ENCODE measurements at regions not wholly inside any gene's neighbourhood (a gene's known extent, or its start where the extent isn't known, plus 50 kb on each side); places are given as distances from the start of the nearest gene placed in this dataset.
"Not testable (repeated sequence)": the region's sequence is repeated elsewhere in the genome, so short reads cannot be mapped to it uniquely, and the experiment has no call there.

DNA sequence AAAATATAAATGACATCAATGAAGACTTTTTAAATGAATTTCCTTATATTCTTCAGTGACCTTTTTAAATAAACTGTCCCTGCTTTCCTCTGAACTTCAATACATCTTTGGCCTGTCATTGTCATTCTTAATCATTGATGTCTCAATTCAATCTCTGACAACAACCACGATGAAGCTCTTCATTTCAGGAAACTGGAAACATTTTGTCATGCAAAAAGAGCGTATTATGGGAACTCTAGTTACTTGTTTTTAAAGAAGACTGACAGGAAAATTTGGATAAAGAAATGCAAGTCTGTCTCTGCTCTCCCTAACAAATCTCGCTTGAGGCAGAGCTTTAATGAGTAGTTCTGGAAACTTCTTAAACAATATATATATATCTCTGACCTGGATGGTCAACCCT is 535.8 kb upstream of the ADGRL2 start:
- no peak overlapping the region for H3K27ac Mint-ChIP-seq
- no peaks in the 10 kb centered on the region for H3K36me3 Mint-ChIP-seq (ENCODE audit: low read depth)
- H3K9me3 Mint-ChIP-seq: no peaks in the 10 kb centered on the region
- intact Hi-C loops (cut with micrococcal nuclease): no loop called here
- H3K27me3 Mint-ChIP-seq: no peaks in the 10 kb centered on the region
- no peak overlapping the region for H3K4me3 Mint-ChIP-seq
- H3K4me1 Mint-ChIP-seq (ENCODE audit: low read depth): peaks cover 5% of the 10 kb centered on the region

DNA sequence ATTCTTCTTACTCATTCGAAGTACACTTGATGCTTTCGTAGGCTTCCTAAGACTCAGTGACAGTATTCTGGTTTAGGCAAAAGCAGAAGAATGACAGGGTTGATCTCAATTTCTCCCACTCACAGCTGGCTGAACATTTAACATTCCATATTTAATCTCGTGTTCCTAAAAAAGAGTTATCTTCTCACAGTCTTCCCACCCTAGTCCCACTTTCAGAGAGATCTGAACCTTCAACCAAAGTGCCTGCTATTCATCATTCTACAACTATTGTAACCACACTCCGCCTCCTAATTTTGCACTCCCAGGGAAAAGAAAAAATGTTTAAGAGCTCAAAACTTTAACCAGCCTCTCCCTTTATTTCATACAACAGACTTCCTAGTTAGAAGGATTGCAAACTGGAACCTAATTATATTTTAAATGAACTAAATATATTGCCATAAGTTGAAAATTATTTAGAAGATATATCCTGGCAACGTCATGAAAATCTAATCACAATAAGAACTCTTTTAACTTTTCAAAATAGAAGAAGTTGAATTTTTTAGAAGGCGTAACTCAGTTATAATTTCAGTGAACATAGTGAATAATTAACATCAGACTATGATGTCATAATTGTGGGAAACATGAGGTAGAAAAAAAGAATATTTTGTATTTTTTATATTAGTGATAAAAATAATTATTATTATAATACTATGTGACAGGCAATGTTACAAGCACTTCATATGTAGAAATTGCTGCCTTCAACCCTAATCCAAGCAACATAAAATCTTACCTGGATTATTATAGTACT is 540.9 kb upstream of the ADGRL2 start:
- Mint-ChIP-seq H3K4me1 (ENCODE audit: low read depth) (peaks cover 5% of the 10 kb centered on the region), H3K4me3 (no peak overlapping the region), H3K36me3 (ENCODE audit: low read depth) (no peaks in the 10 kb centered on the region), H3K27me3 (no peaks in the 10 kb centered on the region), H3K9me3 (peaks cover 11% of the 10 kb centered on the region), H3K27ac (no peak overlapping the region)
- intact Hi-C loops (cut with micrococcal nuclease): no loop called here

DNA sequence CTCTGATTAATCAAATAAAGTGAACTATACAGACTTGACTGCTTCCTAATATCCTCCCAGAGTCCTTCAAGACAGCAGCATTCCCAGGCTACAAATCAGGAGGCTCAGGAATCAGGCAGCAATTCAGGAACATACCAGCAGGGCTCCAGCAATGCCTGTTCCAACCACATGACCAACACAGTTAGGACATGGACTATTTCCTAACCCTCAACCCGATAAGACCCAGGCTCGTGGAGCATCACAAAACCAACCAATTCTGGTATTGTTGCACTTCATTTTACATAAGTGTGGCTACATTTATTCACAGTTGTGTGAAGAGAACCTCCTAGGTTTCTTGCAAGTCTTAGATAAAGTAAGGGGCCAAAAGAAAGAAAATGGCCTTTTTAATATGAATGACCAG is 546.2 kb upstream of the ADGRL2 start:
- Mint-ChIP-seq H3K4me1 (ENCODE audit: low read depth) (no peaks in the 10 kb centered on the region), H3K36me3 (ENCODE audit: low read depth) (no peaks in the 10 kb centered on the region), H3K9me3 (peaks cover 20% of the 10 kb centered on the region), H3K4me3 (no peak overlapping the region), H3K27me3 (no peaks in the 10 kb centered on the region), H3K27ac (no peak overlapping the region)
- intact Hi-C loops (cut with micrococcal nuclease): no loop called here

GRCh38 chr1:81254068-81254467 is 546.7 kb upstream of the ADGRL2 start:
- intact Hi-C loops (cut with micrococcal nuclease): no loop called here
- no peak overlapping the region for H3K4me3 Mint-ChIP-seq

DNA sequence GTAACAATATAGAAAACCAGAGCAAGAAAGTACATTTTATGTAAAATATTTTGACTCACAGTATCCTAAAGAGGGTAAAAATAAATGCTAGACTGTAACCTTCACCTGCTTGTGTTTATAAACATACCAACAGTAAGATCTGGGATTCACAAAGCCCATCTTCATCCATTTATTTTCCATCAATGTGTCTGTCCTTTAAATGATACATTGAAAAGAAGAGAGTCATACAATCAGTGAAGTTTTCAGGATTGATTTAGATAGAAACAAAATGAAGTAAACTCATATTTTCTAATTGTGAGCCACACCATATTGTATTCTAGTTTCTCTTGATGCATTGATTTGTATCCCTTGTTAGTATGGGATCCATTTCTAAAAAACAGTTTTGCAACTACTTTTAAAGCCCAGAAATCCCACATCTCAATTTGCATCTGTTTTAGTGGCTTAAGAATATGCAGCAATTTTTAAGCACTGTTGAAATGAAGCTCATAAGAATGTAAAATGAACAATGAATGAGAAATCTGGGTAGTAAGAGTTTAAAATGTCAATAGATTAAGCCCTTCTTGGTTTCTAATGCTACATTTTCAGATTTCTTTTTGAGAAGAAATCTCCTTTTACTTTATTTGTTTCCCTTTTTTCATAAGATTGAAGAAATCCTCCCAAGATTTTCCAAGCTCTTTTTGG is 548.1 kb upstream of the ADGRL2 start:
- no peaks in the 10 kb centered on the region for H3K36me3 Mint-ChIP-seq (ENCODE audit: low read depth)
- no peak overlapping the region for H3K4me3 Mint-ChIP-seq
- peaks cover 39% of the 10 kb centered on the region for H3K9me3 Mint-ChIP-seq
- H3K27me3 Mint-ChIP-seq: no peaks in the 10 kb centered on the region
- intact Hi-C loops (cut with micrococcal nuclease): no loop called here
- no peaks in the 10 kb centered on the region for H3K4me1 Mint-ChIP-seq (ENCODE audit: low read depth)
- no peak overlapping the region for H3K27ac Mint-ChIP-seq

More at GRCh38 chr1:81254068-81254467, 546.7 kb upstream of the ADGRL2 start:
- H3K9me3 Mint-ChIP-seq: peaks cover 25% of the 10 kb centered on the region
- H3K36me3 Mint-ChIP-seq (ENCODE audit: low read depth): no peaks in the 10 kb centered on the region
- H3K4me1 Mint-ChIP-seq (ENCODE audit: low read depth): no peaks in the 10 kb centered on the region
- no peak overlapping the region for H3K27ac Mint-ChIP-seq
- H3K27me3 Mint-ChIP-seq: no peaks in the 10 kb centered on the region

- H3K27me3 Mint-ChIP-seq: not testable (repeated sequence)
Measured at GRCh38 chr1:81250825-81251224, 549.9 kb upstream of the ADGRL2 start.

DNA sequence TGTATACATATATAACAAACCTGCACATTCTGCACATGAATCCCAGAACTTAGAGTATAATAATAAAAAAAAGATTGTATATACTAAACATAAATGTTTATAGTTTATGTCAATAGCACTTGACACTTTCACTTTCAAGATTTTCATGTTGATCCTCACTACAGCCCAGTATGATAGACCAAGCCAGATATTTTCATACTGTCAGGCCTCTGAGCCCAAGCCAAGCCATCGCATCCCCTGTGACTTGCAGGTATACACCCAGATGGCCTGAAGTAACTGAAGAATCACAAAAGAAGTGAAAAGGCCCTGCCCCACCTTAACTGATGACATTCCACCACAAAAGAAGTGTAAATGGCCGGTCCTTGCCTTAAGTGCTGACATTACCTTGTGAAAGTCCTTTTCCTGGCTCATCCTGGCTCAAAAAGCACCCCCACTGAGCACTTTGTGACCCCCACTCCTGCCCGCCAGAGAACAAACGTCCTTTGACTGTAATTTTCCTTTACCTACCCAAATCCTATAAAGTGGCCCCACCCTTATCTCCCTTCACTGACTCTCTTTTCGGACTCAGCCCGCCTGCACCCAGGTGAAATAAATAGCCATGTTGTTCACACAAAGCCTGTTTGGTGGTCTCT is 555.5 kb upstream of the ADGRL2 start:
- intact Hi-C loops (cut with micrococcal nuclease); H3K4me1 Mint-ChIP-seq (ENCODE audit: low read depth); H3K36me3 Mint-ChIP-seq (ENCODE audit: low read depth); H3K27ac Mint-ChIP-seq; H3K4me3 Mint-ChIP-seq; H3K27me3 Mint-ChIP-seq: not testable (repeated sequence)
- peaks cover 44% of the 10 kb centered on the region for H3K9me3 Mint-ChIP-seq

More at GRCh38 chr1:81250825-81251224, 549.9 kb upstream of the ADGRL2 start:
- intact Hi-C loops (cut with micrococcal nuclease); H3K4me1 Mint-ChIP-seq (ENCODE audit: low read depth); H3K27ac Mint-ChIP-seq; H3K36me3 Mint-ChIP-seq (ENCODE audit: low read depth); H3K4me3 Mint-ChIP-seq: not testable (repeated sequence)
- peaks cover 51% of the 10 kb centered on the region for H3K9me3 Mint-ChIP-seq

DNA sequence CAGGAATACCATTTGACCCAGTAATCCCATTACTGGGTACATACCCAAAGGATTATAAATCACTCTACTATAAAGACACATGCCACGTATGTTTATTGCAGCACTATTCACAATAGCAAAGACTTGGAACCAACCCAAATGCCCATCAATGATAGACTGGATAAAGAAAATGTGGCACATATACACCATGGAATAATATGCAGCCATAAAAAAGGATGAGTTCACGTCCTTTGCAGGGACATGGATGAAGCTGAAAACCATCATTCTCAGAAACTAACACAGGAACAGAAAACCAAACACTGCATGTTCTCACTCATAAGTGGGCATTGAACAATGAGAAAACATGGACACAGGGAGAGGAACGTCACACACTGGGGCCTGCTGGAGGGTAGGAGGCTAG is 556.1 kb upstream of the ADGRL2 start:
- H3K27ac Mint-ChIP-seq; intact Hi-C loops (cut with micrococcal nuclease); H3K36me3 Mint-ChIP-seq (ENCODE audit: low read depth); H3K4me3 Mint-ChIP-seq; H3K4me1 Mint-ChIP-seq (ENCODE audit: low read depth); H3K27me3 Mint-ChIP-seq: not testable (repeated sequence)
- H3K9me3 Mint-ChIP-seq: peaks cover 44% of the 10 kb centered on the region

GRCh38 chr1:81242103-81242502 is 558.6 kb upstream of the ADGRL2 start:
- Mint-ChIP-seq H3K9me3 (peaks cover 21% of the 10 kb centered on the region), H3K27me3 (no peaks in the 10 kb centered on the region), H3K27ac (no peak overlapping the region), H3K4me1 (ENCODE audit: low read depth) (peaks cover 15% of the 10 kb centered on the region), H3K4me3 (no peak overlapping the region), H3K36me3 (ENCODE audit: low read depth) (no peaks in the 10 kb centered on the region)
- intact Hi-C loops (cut with micrococcal nuclease): no loop called here

DNA sequence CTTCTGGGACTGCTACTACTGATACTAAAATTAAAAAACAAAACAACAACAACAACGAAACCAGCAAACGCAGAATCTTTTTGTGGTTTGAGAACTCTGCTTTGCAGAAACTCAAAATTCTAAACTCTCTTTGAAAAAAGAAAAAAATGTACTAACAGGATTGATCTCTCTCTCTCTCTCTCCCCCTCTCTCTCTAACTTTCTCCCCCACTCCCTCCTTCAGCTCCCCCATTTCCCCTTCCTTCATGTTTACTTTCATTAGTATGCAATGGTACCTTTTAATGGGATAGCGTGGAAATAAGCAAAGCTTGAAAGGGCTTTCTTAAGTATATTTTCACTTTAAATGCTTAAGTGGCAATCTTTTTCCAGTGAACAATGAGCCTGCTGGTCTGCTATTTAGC is 562.6 kb upstream of the ADGRL2 start:
- Mint-ChIP-seq H3K27me3 (no peaks in the 10 kb centered on the region), H3K4me1 (ENCODE audit: low read depth) (peaks cover 15% of the 10 kb centered on the region), H3K4me3 (no peak overlapping the region), H3K36me3 (ENCODE audit: low read depth) (no peaks in the 10 kb centered on the region), H3K27ac (no peak overlapping the region), H3K9me3 (no peaks in the 10 kb centered on the region)
- intact Hi-C loops (cut with micrococcal nuclease): no loop called here

- Mint-ChIP-seq H3K9me3 (no peaks in the 10 kb centered on the region), H3K27me3 (no peaks in the 10 kb centered on the region), H3K4me1 (ENCODE audit: low read depth) (peaks cover 15% of the 10 kb centered on the region), H3K36me3 (ENCODE audit: low read depth) (no peaks in the 10 kb centered on the region), H3K27ac (no peak overlapping the region), H3K4me3 (no peak overlapping the region)
- intact Hi-C loops (cut with micrococcal nuclease): no loop called here
Measured at GRCh38 chr1:81237473-81238089, 563.2 kb upstream of the ADGRL2 start.

GRCh38 chr1:81234237-81234636 is 566.5 kb upstream of the ADGRL2 start:
- no peak overlapping the region for H3K4me3 Mint-ChIP-seq
- H3K4me1 Mint-ChIP-seq (ENCODE audit: low read depth): peaks cover 15% of the 10 kb centered on the region
- H3K27ac Mint-ChIP-seq: no peak overlapping the region
- no peaks in the 10 kb centered on the region for H3K36me3 Mint-ChIP-seq (ENCODE audit: low read depth)
- intact Hi-C loops (cut with micrococcal nuclease): no loop called here
- H3K27me3 Mint-ChIP-seq: no peaks in the 10 kb centered on the region
- H3K9me3 Mint-ChIP-seq: no peaks in the 10 kb centered on the region

DNA sequence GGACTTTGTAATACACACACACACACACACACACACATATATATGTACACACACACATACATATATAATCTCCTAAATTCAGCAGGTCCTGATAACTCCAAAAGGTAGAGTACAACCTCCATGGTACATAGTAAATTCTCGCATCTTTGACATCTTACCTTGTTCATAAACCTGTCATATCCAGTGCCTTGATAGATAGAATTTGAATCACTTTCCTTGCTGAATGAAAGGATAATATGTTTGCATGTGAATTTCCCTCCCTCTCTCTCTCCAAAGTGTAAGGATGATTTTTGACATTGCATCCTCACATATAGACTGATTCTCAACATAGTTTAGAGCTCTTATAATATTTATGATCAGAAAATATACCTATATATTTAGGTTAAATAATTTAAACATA is 567.1 kb upstream of the ADGRL2 start:
- Mint-ChIP-seq H3K4me3 (no peak overlapping the region), H3K36me3 (ENCODE audit: low read depth) (no peaks in the 10 kb centered on the region), H3K9me3 (no peaks in the 10 kb centered on the region), H3K27me3 (no peaks in the 10 kb centered on the region), H3K4me1 (ENCODE audit: low read depth) (peaks cover 14% of the 10 kb centered on the region), H3K27ac (no peak overlapping the region)
- intact Hi-C loops (cut with micrococcal nuclease): no loop called here

DNA sequence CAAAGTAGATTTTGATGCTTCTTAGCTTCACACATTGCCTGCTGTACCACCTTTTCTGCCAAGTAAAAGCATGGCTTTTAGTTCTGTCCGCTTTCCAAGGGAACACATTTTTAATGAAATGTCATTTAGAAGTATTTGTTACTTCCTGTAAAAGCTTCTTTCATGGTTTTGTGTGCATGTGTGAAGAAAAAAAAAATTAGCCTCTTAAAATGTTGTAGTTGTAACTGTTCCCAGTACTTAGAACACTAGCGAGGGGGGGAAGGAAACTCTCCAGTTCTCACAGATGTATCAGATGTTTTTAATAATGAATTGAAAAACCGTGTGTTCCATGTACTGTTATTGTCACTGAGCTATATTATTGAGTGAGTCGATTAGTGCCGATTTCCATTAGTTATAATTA is 568.3 kb upstream of the ADGRL2 start:
- Mint-ChIP-seq H3K36me3 (ENCODE audit: low read depth) (no peaks in the 10 kb centered on the region), H3K9me3 (no peaks in the 10 kb centered on the region), H3K27me3 (no peaks in the 10 kb centered on the region), H3K4me3 (no peak overlapping the region), H3K27ac (no peak overlapping the region), H3K4me1 (ENCODE audit: low read depth) (peaks cover 2% of the 10 kb centered on the region)
- intact Hi-C loops (cut with micrococcal nuclease): no loop called here

Data from dendritic cell treated with granulocyte-macrophage colony-stimulating factor and Interleukin-4, amounts not matched to agents 40 ng/mL and 50 ng/mL, for 4 days (primary cell).